Ovary (tissue), 7 donors: ENCODE measurements at regions not wholly inside any gene's neighbourhood (a gene's known extent, or its start where the extent isn't known, plus 50 kb on each side); places are given as distances from the start of the nearest gene placed in this dataset.

ENCODE experiments used
- DNase-seq, 5 donors: peaks; one replicate each; pipeline ENCODE4 v3.0.0-alpha.2; 2019 to 2020
- H3K27ac ChIP-seq, 2 donors: fragments of 200-600 bp; one replicate each; pipeline versions ENCODE4 v1.5.1 to v1.8.0; 2019 to 2022
- H3K27me3 ChIP-seq: fragments of 200-600 bp; one replicate; pipeline ENCODE4 v1.8.0; 2022
- H3K36me3 ChIP-seq: fragments of 200-600 bp; sonication (generic); one replicate; pipeline ENCODE4 v1.5.1; 2019
- H3K4me1 ChIP-seq: one replicate; pipeline ENCODE4 v1.8.1; 2013; ENCODE audit warnings: mild to moderate bottlenecking, moderate library complexity; ENCODE audit not compliant: insufficient read depth
- H3K4me3 ChIP-seq: fragments of 200-600 bp; sonication (generic); one replicate; pipeline ENCODE4 v1.5.1; 2017
- H3K9me3 ChIP-seq, 2 donors: fragments of 200-600 bp in 1 of 2; sonication (generic) in 1 of 2; one replicate each; pipeline versions ENCODE4 v1.5.1 to v1.8.1; 2013 to 2019; ENCODE audit warnings: mild to moderate bottlenecking in 1 of 2, moderate library complexity in 1 of 2
- CTCF ChIP-seq, 3 donors: fragments of 450-650 bp in 2 of 3; fragments of 200-600 bp in 1 of 3; IDR thresholded peaks; one replicate each; pipeline versions ENCODE4 v1.5.1 to v1.8.0; 2016 to 2022; ENCODE audit warnings: antibody characterized with exemption in 3 of 3, mild to moderate bottlenecking in 1 of 3
- EP300 ChIP-seq: sonication (generic); formaldehyde crosslinking; IDR thresholded peaks from one replicate; pipeline ENCODE4 v1.6.1; 2017; ENCODE audit warnings: antibody characterized with exemption
- POLR2A ChIP-seq: fragments of 450-650 bp; IDR thresholded peaks from one replicate; pipeline ENCODE4 v1.6.1; 2017; ENCODE audit warnings: antibody characterized with exemption, mild to moderate bottlenecking, moderate library complexity
- WGBS, 3 donors: extraction: QIAGEN DNeasy Blood & Tissue Kit in 1 of 3; methylation state at CpG; one replicate each; pipeline versions ENCODE4 v1.1.5 to v1.1.7; 2013 to 2017; 5-methylcytosine and 5-hydroxymethylcytosine counted together
- intact Hi-C, 4 donors: fragments of 100-400 bp; cut with DNase I; formaldehyde crosslinking; loops; one replicate each; pipeline versions ENCODE4 v1.11.0 to v1.15.1; 2022 to 2023
- donor health status: DM: no; HTN: no; CAD: no; lungs with moderate emphysema.
- donor health status: DM: no; HTN: no; CAD: no.
- donor health status: Bipolar disorder and iron deficiency.
- donor health status: DM: no; HTN: no; CAD: no.
- donor health status: DM: yes; HTN: yes; CAD: no.

GRCh38 chr12:61367281-61367785, 892.9 kb upstream of the USP15 start:
- intact Hi-C loops: no loop called here
- H3K36me3 ChIP-seq: no peaks in the 10 kb centered on the region
- H3K4me3 ChIP-seq: no peak overlapping the region
- WGBS, 3 donors: 47 to 58% (median 50%) methylated on average over 1 of the region's 1 CpG
- TF ChIP-seq EP300 (no peak), POLR2A (no peak), CTCF (IDR thresholded peaks at IDR 0.05) (no peak)
- no peak overlapping the region for H3K27ac ChIP-seq
- H3K4me1 ChIP-seq: no peaks in the 10 kb centered on the region
- DNase-seq: no peak
- no peaks in the 10 kb centered on the region for H3K9me3 ChIP-seq
- H3K27me3 ChIP-seq: peaks cover 5% of the 10 kb centered on the region

GRCh38 chr12:61369241-61369910, 890.8 kb upstream of the USP15 start:
- Histone ChIP-seq H3K9me3 (no peaks in the 10 kb centered on the region), H3K4me1 (no peaks in the 10 kb centered on the region), H3K36me3 (no peaks in the 10 kb centered on the region), H3K4me3 (no peak overlapping the region), H3K27me3 (peaks cover 5% of the 10 kb centered on the region), H3K27ac (no peak overlapping the region)
- TF ChIP-seq POLR2A: no peak
- TF ChIP-seq CTCF (IDR thresholded peaks at IDR 0.05): no peak
- TF ChIP-seq EP300: no peak
- no peak for DNase-seq
- 76 to 80% (median 79%) methylated on average over 4 of the region's 4 CpGs for WGBS, 3 donors
- intact Hi-C loops: no loop called here

GRCh38 chr12:61384511-61384910, 875.7 kb upstream of the USP15 start:
- no peak overlapping the region for H3K27ac ChIP-seq
- TF ChIP-seq POLR2A (no peak), EP300 (no peak), CTCF (IDR thresholded peaks at IDR 0.05) (no peak)
- H3K36me3 ChIP-seq: no peaks in the 10 kb centered on the region
- H3K4me3 ChIP-seq: no peak overlapping the region
- intact Hi-C loops: loop anchor here in 1 of 4 donors (5.0 kb wide), 1 partner anchor 673 kb away; no protein-coding TSS in a partner anchor
- H3K27me3 ChIP-seq: no peaks in the 10 kb centered on the region
- H3K4me1 ChIP-seq: no peaks in the 10 kb centered on the region
- WGBS, 3 donors: 38 to 57% (median 43%) methylated on average over 1 of the region's 1 CpG
- no peaks in the 10 kb centered on the region for H3K9me3 ChIP-seq
- DNase-seq: no peak

- TF ChIP-seq POLR2A (no peak), EP300 (no peak), CTCF (IDR thresholded peaks at IDR 0.05) (no peak)
- intact Hi-C loops: no loop called here
Measured at GRCh38 chr12:61385771-61386170, 874.4 kb upstream of the USP15 start.

More at GRCh38 chr12:61385771-61386170, 874.4 kb upstream of the USP15 start:
- Histone ChIP-seq H3K36me3 (no peaks in the 10 kb centered on the region), H3K27ac (no peak overlapping the region), H3K4me1 (no peaks in the 10 kb centered on the region), H3K27me3 (no peaks in the 10 kb centered on the region), H3K9me3 (no peaks in the 10 kb centered on the region), H3K4me3 (no peak overlapping the region)
- no peak for DNase-seq
